Left ventricle myocardium superior (tissue), 1 donor: ENCODE measurements at regions not wholly inside any gene's neighbourhood (a gene's known extent, or its start where the extent isn't known, plus 50 kb on each side); places are given as distances from the start of the nearest gene placed in this dataset.
A peak's percentile ranks its signal among the peaks of the same experiment; 100 is the strongest.
"Not testable (repeated sequence)": the region's sequence is repeated elsewhere in the genome, so short reads cannot be mapped to it uniquely, and the experiment has no call there.

ENCODE experiments used
- ATAC-seq: fragments of 200-7000 bp; cut with Tn5 transposase; one replicate; pipeline ENCODE4 v1.9.1; 2020; ENCODE audit warnings: mild to moderate bottlenecking, moderate library complexity
- DNase-seq: peaks from one replicate; pipeline ENCODE4 v3.0.0-alpha.2; 2020
- intact Hi-C: fragments of 100-400 bp; cut with micrococcal nuclease; formaldehyde crosslinking; loops from one replicate; pipeline ENCODE4 v1.11.0; 2022
- donor health status: DM: no; HTN: yes; CAD: no; lungs with severe emphysema.

- ATAC-seq: no peak
- intact Hi-C loops: no loop called here
- no peak for DNase-seq
Observed at GRCh38 chr21:14833666-14834351, 231.0 kb downstream of the NRIP1 start.

- ATAC-seq (no peak), DNase-seq (no peak)
- intact Hi-C loops: no loop called here
Observed at GRCh38 chr21:14833241-14833640, 231.6 kb downstream of the NRIP1 start.

- DNase-seq (no peak), ATAC-seq (no peak)
- intact Hi-C loops: no loop called here
Observed at GRCh38 chr21:14830307-14830706, 234.5 kb downstream of the NRIP1 start.

- DNase-seq (no peak), ATAC-seq (no peak)
- intact Hi-C loops: no loop called here
Observed at GRCh38 chr21:14829685-14830084, 235.1 kb downstream of the NRIP1 start.

- ATAC-seq: no peak
- no peak for DNase-seq
- intact Hi-C loops: no loop called here
Observed at GRCh38 chr21:14827468-14827867, 237.3 kb downstream of the NRIP1 start.

- intact Hi-C loops: no loop called here
- DNase-seq (no peak), ATAC-seq (no peak)
Observed at GRCh38 chr21:14826630-14827029, 238.2 kb downstream of the NRIP1 start.

GRCh38 chr21:14825514-14825974, 239.3 kb downstream of the NRIP1 start:
- intact Hi-C loops: no loop called here
- DNase-seq: no peak
- ATAC-seq: no peak

GRCh38 chr21:14824126-14824525, 240.7 kb downstream of the NRIP1 start:
- ATAC-seq (no peak), DNase-seq (no peak)
- intact Hi-C loops: no loop called here

- intact Hi-C loops: no loop called here
- DNase-seq: no peak
- ATAC-seq: no peak
Observed at GRCh38 chr21:14817311-14817710, 247.5 kb downstream of the NRIP1 start.

GRCh38 chr21:14814991-14815390, 249.8 kb downstream of the NRIP1 start:
- intact Hi-C loops: no loop called here
- DNase-seq: no peak
- no peak for ATAC-seq

- ATAC-seq (no peak), DNase-seq (no peak)
- intact Hi-C loops: no loop called here
Observed at GRCh38 chr21:14814282-14814681, 250.5 kb downstream of the NRIP1 start.

GRCh38 chr21:14804170-14804569, 258.1 kb upstream of the SAMSN1 start:
- ATAC-seq, intact Hi-C loops, DNase-seq: not testable (repeated sequence)

- no peak for DNase-seq
- intact Hi-C loops: no loop called here
- no peak for ATAC-seq
Observed at GRCh38 chr21:14797543-14797942, 251.4 kb upstream of the SAMSN1 start.

GRCh38 chr21:14787312-14787711, 241.2 kb upstream of the SAMSN1 start:
- DNase-seq: no peak
- no peak for ATAC-seq
- intact Hi-C loops: no loop called here

GRCh38 chr21:14785679-14786078, 239.6 kb upstream of the SAMSN1 start:
- intact Hi-C loops: no loop called here
- DNase-seq (no peak), ATAC-seq (no peak)

GRCh38 chr21:14773777-14774345, 227.7 kb upstream of the SAMSN1 start:
- intact Hi-C loops: no loop called here
- DNase-seq (peak; percentile 52), ATAC-seq (peak; percentile 29)

GRCh38 chr21:14771593-14771992, 225.5 kb upstream of the SAMSN1 start:
- ATAC-seq (no peak), DNase-seq (no peak)
- intact Hi-C loops: no loop called here

GRCh38 chr21:14768042-14768441, 221.9 kb upstream of the SAMSN1 start:
- intact Hi-C loops: no loop called here
- no peak for DNase-seq
- ATAC-seq: no peak

GRCh38 chr21:14767192-14767852, 221.2 kb upstream of the SAMSN1 start:
- DNase-seq (no peak), ATAC-seq (no peak)
- intact Hi-C loops: no loop called here

GRCh38 chr21:14766241-14766640, 220.1 kb upstream of the SAMSN1 start:
- DNase-seq (no peak), ATAC-seq (no peak)
- intact Hi-C loops: no loop called here

- intact Hi-C loops: no loop called here
- no peak for ATAC-seq
Observed at GRCh38 chr21:14763695-14764064, 217.6 kb upstream of the SAMSN1 start.

More at GRCh38 chr21:14763695-14764064, 217.6 kb upstream of the SAMSN1 start:
- DNase-seq: no peak
